ENCODE measurements at regions not wholly inside any gene's neighbourhood (a gene's known extent, or its start where the extent isn't known, plus 50 kb on each side); places are given as distances from the start of the nearest gene placed in this dataset.

- no peak for DNase-seq
Observed at GRCh38 chr7:106606120-106606519, 54.8 kb downstream of the CCDC71L start.

DNA sequence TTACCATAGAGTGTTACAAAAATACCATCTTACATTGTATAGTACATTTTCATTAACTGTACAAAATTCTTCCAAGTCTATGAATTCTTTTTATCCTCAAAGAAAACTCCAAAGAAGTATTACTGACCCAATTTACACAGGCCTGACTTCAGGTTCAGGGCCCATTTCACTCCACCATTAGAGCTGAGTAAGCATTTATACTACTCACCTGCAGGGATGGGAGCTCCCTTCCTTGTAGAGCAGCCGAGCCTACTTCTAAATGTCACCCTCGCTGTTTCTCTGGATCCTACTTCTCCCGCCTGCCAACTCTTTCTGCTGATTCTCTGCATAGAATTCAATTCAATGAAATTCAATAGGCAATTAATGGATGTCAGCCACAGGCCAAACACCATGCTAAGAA is 56.0 kb downstream of the CCDC71L start:
- DNase-seq = no peak

- DNase-seq = no peak
Observed at GRCh38 chr7:106604303-106604924, 56.5 kb downstream of the CCDC71L start.

GRCh38 chr7:106603346-106603745 is 57.6 kb downstream of the CCDC71L start:
- DNase-seq = no peak

GRCh38 chr7:106602062-106602461 is 58.9 kb downstream of the CCDC71L start:
- no peak for DNase-seq

GRCh38 chr7:106600569-106601373 is 60.2 kb downstream of the CCDC71L start:
- DNase-seq = no peak

GRCh38 chr7:106599343-106599698 is 61.6 kb downstream of the CCDC71L start:
- no peak for DNase-seq

GRCh38 chr7:106598663-106599342 is 62.2 kb downstream of the CCDC71L start:
- peak; percentile 31 for DNase-seq

- DNase-seq = no peak
Observed at GRCh38 chr7:106597751-106598546, 63.0 kb downstream of the CCDC71L start.

DNA sequence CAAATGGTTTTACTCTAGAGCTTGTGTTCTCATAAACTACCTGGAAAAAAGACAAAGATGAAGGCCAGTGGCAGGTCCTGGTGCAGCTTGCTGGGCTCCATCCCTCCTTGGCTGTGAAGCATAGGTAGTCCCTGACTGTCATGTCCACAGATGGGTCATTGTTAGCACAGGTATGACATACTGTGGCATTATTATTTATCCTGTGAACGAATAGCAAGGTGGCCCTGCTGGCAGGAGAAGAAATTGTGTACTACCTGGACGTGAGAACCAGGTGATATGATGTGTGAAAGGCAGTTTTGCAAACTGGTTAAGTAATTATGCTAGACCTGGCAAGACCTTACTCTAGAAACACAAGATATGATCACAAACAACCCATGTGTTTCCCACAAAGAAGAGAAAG is 63.9 kb downstream of the CCDC71L start:
- DNase-seq = no peak

DNA sequence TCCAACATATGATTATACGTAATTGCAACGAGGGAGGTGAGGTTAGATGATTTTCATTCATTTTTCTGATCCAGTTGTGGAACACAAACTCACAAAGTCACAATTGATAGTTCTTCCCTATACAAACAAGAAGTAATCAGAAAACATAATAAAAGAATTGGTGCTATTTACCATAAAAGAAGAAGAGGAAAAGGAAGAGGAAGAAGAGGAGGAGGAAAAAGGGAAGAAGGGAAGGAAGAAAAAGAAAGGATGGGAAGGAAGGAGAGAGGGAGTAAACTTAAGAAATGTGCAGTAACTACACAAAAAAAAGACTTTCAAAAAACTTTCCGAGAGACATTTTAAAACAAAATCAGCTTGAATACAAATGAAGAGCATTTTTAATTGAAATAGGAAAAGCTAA is 65.0 kb downstream of the CCDC71L start:
- no peak for DNase-seq

DNA sequence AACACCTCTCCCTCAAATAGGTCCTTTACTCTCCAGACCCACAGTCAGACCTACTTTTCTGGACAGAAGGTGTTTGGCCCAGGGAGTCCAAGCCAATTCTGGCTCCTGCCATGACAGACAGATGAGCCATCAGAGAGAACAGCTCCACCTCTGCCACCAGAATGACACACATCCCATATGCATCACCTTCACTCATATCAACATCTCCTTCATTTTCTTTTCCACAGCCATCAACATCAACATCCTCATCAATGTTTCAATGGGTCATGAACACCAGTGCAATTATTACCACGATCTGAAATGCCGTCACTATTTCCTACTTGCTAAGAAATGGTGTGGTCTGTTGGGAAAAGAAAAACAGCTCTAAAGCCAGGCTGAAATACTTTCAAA is 67.9 kb downstream of the CCDC71L start:
- no peak for DNase-seq

DNA sequence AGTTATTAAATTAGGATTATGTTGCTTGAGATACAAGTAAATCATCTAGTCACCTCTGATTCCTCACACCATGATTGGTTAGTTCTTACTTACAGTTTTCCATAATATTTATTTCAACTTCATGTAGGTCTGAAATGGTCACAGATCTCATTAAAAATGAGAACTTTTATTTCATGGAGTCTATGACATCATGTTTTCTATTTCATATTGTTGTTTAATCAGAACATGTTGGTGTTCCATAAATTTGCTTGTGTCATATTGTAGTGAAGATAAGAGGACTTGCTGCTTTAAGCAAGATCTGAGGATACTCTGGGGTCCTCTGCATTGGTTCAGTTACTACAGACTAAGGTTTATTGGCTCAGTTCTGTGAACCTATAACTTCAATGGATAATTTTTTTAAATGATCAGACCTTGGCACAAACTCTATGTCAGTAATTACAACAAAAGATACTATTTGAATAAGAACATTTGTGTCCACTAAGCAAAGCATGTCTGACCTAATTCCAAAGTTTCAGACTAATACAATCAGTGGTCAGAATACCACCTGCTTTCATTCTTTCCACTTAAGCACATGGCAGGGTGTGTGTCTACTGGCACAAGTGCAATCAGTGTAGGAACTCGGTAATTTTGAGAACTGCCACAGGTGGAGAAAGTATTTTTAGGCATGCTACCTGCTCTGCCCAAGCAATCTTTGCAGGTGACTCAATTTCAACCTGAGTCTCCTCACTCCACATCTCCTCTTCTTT is 68.5 kb downstream of the CCDC71L start:
- no peak for DNase-seq

- no peak for DNase-seq
Observed at GRCh38 chr7:106591146-106591545, 69.8 kb downstream of the CCDC71L start.

DNA sequence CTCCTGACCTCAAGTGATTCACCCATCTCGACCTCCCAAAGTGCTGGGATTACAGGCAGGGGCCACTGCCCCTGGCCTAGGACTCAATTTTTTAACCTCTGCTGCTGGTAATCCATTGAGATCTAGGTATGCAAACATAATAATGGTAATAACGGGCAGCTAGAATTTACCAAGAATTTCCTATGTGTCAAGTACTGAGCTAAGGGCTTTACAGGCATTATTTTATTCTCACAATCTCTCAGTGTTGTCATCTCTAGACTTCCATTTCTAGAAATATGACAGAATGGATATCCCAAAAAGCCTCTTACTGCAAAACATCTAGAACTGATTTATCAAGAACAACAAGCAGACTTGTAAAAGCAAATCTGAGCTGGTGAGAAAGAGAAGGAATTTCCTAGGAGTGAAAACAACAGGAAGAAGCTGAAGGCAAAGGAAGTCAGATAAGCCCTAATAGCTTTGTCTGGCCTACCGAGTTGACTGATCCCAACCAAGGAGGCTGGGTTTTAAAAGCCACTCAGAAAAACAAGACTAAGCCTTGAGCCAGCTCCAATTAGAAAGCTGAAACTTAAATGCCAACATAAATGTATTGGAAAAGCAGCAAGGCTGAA is 70.6 kb downstream of the CCDC71L start:
- DNase-seq = no peak

DNA sequence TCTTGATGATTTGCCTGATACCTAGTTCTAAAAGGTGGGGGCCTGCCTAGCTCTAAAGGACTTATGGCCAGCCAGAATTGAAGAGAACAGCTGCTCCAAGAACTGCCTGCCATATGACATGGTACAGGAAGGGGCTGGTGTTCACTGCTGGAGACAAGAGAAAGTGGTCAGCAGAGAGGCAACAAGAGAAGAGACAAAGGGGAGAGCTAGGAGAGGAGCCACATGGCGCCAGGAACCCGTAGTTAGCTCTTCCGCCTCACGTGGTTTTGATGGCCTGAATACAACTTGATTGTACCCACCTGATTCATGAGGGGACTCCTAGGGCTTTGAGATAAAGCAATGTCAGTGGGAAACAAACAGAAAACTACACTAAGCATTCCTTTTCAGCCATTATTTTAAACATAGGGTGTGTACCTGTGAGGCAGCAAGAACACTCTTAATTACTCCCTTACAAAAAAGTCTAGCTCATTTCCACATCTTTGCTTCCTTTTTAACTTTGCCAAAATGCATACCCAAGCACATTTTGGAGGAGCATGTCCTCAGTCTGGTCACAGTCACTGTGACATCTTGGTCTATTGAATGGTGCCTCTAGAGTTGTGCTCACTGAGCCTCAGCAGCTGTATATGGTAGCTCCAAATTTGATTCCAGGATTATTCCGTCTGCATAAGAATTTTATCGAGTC is 71.6 kb downstream of the CCDC71L start:
- DNase-seq = no peak

DNA sequence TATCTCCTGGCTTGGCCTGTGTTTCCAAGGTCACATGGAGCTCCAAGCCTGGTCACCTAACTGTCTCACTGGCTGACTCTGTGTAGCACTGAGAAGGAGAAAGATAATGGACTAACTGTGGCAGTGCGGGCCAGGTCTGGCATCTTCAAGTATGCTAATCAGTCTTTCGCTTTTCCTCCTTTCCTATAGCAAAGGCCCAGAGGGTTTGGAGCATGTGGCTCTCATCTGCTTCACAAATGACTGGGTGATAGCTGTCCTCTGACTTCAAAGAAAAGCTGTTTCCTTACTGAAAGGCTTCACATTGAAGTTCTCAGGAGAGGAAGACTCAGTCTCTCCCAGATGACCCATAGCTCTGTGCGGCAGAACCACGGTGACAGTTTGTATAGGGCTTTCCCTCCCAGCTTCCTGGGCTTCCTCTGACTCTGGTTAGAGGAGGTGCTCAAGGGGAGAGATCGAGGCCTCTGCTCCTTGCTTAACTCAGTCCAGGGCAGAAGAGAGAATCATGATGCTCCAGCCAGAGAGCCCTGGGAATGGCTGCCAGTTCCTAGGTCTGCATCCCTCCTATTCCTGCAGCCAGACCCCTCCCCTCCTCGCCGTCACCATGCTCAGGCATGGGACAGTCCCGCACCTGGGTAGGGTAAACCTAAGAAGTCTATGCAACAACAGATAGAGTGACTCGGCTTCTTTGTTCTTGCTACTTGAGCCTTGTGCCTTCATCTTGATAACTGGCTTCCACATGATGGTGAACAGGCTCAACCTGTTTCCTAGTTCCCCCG is 72.3 kb downstream of the CCDC71L start:
- no peak for DNase-seq

GRCh38 chr7:106584914-106585759 is 75.8 kb downstream of the CCDC71L start:
- DNase-seq = no peak

Data from skin of body (tissue), 1 donor.